HCT116 (cell line): ENCODE measurements at regions not wholly inside any gene's neighbourhood (a gene's known extent, or its start where the extent isn't known, plus 50 kb on each side); places are given as distances from the start of the nearest gene placed in this dataset.

Experiments
- ATAC-seq: fragments of 200-7000 bp; cut with Tn5 transposase; 2 replicates; pipeline ENCODE4 v1.9.1; 2020; ENCODE audit warnings: mild to moderate bottlenecking, moderate library complexity
- BruUV-seq: library from RNA; stranded (reverse); fragments of 400-500 nt; replicated peaks from 2 replicates; lab custom pipeline; 2021; lab: Mats Ljungman, UMichigan
- CTCF ChIA-PET: fragments of 300-600 bp; sonication (Branson Sonifier 250); formaldehyde crosslinking; loops from one replicate; lab custom pipeline; 2021; ENCODE audit warnings: antibody characterized with exemption; lab: Charles Lee
- POLR2A ChIA-PET: fragments of 300-600, 350-600 bp; sonication (Branson Sonifier 250); formaldehyde crosslinking; loops from one replicate; lab custom pipeline; 2021; ENCODE audit warnings: antibody characterized with exemption; lab: Charles Lee
- RAD21 ChIA-PET, 2 experiments: fragments of 300-600 bp; sonication (Branson Sonifier 250); formaldehyde crosslinking; loops; one replicate each; lab custom pipeline; 2023; ENCODE audit warnings: low total read pairs in 2 of 2; ENCODE audit not compliant: uncharacterized antibody in 2 of 2, unreplicated experiment in 2 of 2, low non-redundant PET in 1 of 2; lab: Charles Lee
- DNase-seq: peaks from one replicate; pipeline ENCODE4 v3.0.0-alpha.2; 2010; ENCODE audit warnings: low read depth, low spot score
- H2AFZ ChIP-seq: fragments of 200-600 bp; shearing (Covaris generic), sonication (generic); 2 replicates; pipeline ENCODE4 v1.6.1; 2017; ENCODE audit warnings: low read depth, mixed run types, mixed read lengths, antibody characterized with exemption, low read length; ENCODE audit not compliant: poor library complexity, severe bottlenecking
- H3K27ac ChIP-seq: 2 replicates; pipeline ENCODE4 v1.5.1; 2012; ENCODE audit warnings: low read depth, low read length
- H3K27me3 ChIP-seq: fragments of 200-600 bp; sonication (generic); 2 replicates; pipeline ENCODE4 v1.6.1; 2016; ENCODE audit warnings: mixed run types, low read length, mixed read lengths; ENCODE audit not compliant: insufficient read depth
- H3K36me3 ChIP-seq, 2 experiments: fragments of 200-500 bp in 1 of 2; fragments of 200-600 bp in 1 of 2; sonication (Bioruptor generic) in 1 of 2; sonication (generic) in 1 of 2; 2 replicates each; pipeline versions ENCODE4 v1.5.1 to v1.6.1; 2014 to 2016; ENCODE audit warnings: low read length in 2 of 2, inconsistent platforms in 1 of 2, mixed read lengths in 1 of 2, mixed run types in 1 of 2; ENCODE audit not compliant: insufficient read depth in 2 of 2, control insufficient read depth in 1 of 2
- H3K4me1 ChIP-seq, 2 experiments: fragments of 200-600 bp in 1 of 2; sonication (generic) in 1 of 2; 2 replicates each; pipeline versions ENCODE4 v1.5.1 to v1.6.1; 2012 to 2017; ENCODE audit warnings: low read length in 2 of 2, inconsistent platforms in 1 of 2, mild to moderate bottlenecking in 1 of 2, mixed read lengths in 1 of 2, mixed run types in 1 of 2, moderate library complexity in 1 of 2; ENCODE audit not compliant: insufficient read depth in 2 of 2, control insufficient read depth in 1 of 2
- H3K4me2 ChIP-seq: fragments of 200-600 bp; sonication (generic); 2 replicates; pipeline ENCODE4 v1.6.1; 2017; ENCODE audit warnings: mixed run types, low read length, mixed read lengths
- H3K4me3 ChIP-seq, 2 experiments: fragments of 200-600 bp in 1 of 2; sonication (generic) in 1 of 2; replicated peaks in 1 of 2; 2 replicates each; pipeline ENCODE4 v1.5.1; 2011 to 2016; ENCODE audit warnings: low read length in 2 of 2, control low read depth in 1 of 2, low read depth in 1 of 2, mild to moderate bottlenecking in 1 of 2, mixed read lengths in 1 of 2, mixed run types in 1 of 2
- H3K79me2 ChIP-seq: fragments of 200-600 bp; sonication (generic); 2 replicates; pipeline ENCODE4 v1.6.1; 2017; ENCODE audit warnings: mild to moderate bottlenecking, mixed run types, low read length, moderate library complexity, mixed read lengths; ENCODE audit not compliant: insufficient read depth
- H3K9ac ChIP-seq: fragments of 200-600 bp; sonication (generic); 2 replicates; pipeline ENCODE4 v1.6.1; 2016; ENCODE audit warnings: low read length, mixed read lengths
- H3K9me2 ChIP-seq: fragments of 200-600 bp; sonication (generic), shearing (Covaris generic); 2 replicates; pipeline ENCODE4 v1.6.1; 2017; ENCODE audit warnings: mixed run types, mild to moderate bottlenecking, moderate library complexity; ENCODE audit not compliant: insufficient read depth
- H3K9me3 ChIP-seq, 2 experiments: fragments of 200-500 bp in 1 of 2; fragments of 200-600 bp in 1 of 2; sonication (Bioruptor generic) in 1 of 2; sonication (generic) in 1 of 2; 2 replicates each; pipeline ENCODE4 v1.6.1; 2014 to 2017; ENCODE audit warnings: low read length in 2 of 2, mixed read lengths in 2 of 2, inconsistent platforms in 1 of 2, low read depth in 1 of 2, mild to moderate bottlenecking in 1 of 2, mixed run types in 1 of 2, moderate library complexity in 1 of 2; ENCODE audit not compliant: control insufficient read depth in 1 of 2, insufficient read depth in 1 of 2
- H4K20me1 ChIP-seq: fragments of 200-600 bp; sonication (generic), shearing (Covaris generic); 2 replicates; pipeline ENCODE4 v1.6.1; 2017; ENCODE audit warnings: mixed run types, mild to moderate bottlenecking, moderate library complexity; ENCODE audit not compliant: insufficient read depth
- ATF3 ChIP-seq: IDR thresholded peaks from 2 replicates; pipeline ENCODE4 v1.6.1; 2012
- CEBPB ChIP-seq: IDR thresholded peaks from 2 replicates; pipeline ENCODE4 v1.6.1; 2012; ENCODE audit warnings: low read depth
- CTCF ChIP-seq, 3 experiments: fragments of 200-600 bp in 1 of 3; sonication (generic) in 1 of 3; IDR thresholded peaks in 2 of 3; conservative IDR thresholded peaks in 1 of 3; 2 replicates each; pipeline ENCODE4 v1.5.1; 2012 to 2017; ENCODE audit warnings: low read depth in 2 of 3, low read length in 2 of 3, antibody characterized with exemption in 1 of 3, borderline replicate concordance in 1 of 3, control low read depth in 1 of 3, mild to moderate bottlenecking in 1 of 3, mixed read lengths in 1 of 3, mixed run types in 1 of 3, moderate library complexity in 1 of 3; ENCODE audit not compliant: insufficient read depth in 1 of 3
- EGR1 ChIP-seq: IDR thresholded peaks from 2 replicates; pipeline ENCODE4 v1.6.1; 2012; ENCODE audit warnings: low read depth
- ELF1 ChIP-seq: IDR thresholded peaks from 2 replicates; pipeline ENCODE4 v1.6.1; 2012; ENCODE audit warnings: low read depth, borderline replicate concordance
- FOSL1 ChIP-seq: IDR thresholded peaks from 2 replicates; pipeline ENCODE4 v1.6.1; 2012; ENCODE audit warnings: low read depth
- JUND ChIP-seq: IDR thresholded peaks from 2 replicates; pipeline ENCODE4 v1.6.1; 2012
- REST ChIP-seq: IDR thresholded peaks from 2 replicates; pipeline ENCODE4 v1.6.1; 2012; ENCODE audit warnings: low read depth
- SIN3A ChIP-seq: IDR thresholded peaks from 2 replicates; pipeline ENCODE4 v1.6.1; 2012; ENCODE audit warnings: low read depth
- SRF ChIP-seq: IDR thresholded peaks from 2 replicates; pipeline ENCODE4 v1.6.1; 2012; ENCODE audit warnings: low read depth
- YY1 ChIP-seq: IDR thresholded peaks from 2 replicates; pipeline ENCODE4 v1.6.1; 2011; ENCODE audit warnings: low read length, low read depth, moderate library complexity, mild to moderate bottlenecking; ENCODE audit not compliant: insufficient replicate concordance; ENCODE audit errors: extremely low read depth
- ZNF274 ChIP-seq: fragments of 200-500 bp; sonication (Bioruptor generic); IDR thresholded peaks from 2 replicates; pipeline ENCODE4 v1.6.1; 2014; ENCODE audit warnings: mild to moderate bottlenecking, low read depth, low read length, inconsistent platforms
- intact Hi-C: fragments of 100-400 bp; cut with micrococcal nuclease; formaldehyde crosslinking; loops from 2 replicates; pipeline ENCODE4 v1.10.0; 2022

- DNase-seq (no peak), ATAC-seq (no peak)
- no peaks in the 10 kb centered on the region for H3K9me3 ChIP-seq
- no peaks in the 10 kb centered on the region for H3K79me2 ChIP-seq
- H3K27me3 ChIP-seq: no peaks in the 10 kb centered on the region
- H3K4me3 ChIP-seq: no peak overlapping the region
- TF ChIP-seq CTCF (IDR thresholded peaks at IDR 0.05 in 2 of 3, conservative IDR thresholded peaks at IDR 0.05 in 1 of 3; ENCODE audit: borderline replicate concordance in 1 of 3, insufficient read depth in 1 of 3, low read depth in 2 of 3, low read length in 2 of 3): no peak
- no peak for TF ChIP-seq FOSL1
- no peak for TF ChIP-seq JUND
- TF ChIP-seq ZNF274: no peak
- TF ChIP-seq YY1: no peak
- no peak for TF ChIP-seq CEBPB
- TF ChIP-seq SRF: no peak
- TF ChIP-seq ATF3: no peak
- TF ChIP-seq EGR1: no peak
- TF ChIP-seq REST: no peak
- no peak for TF ChIP-seq SIN3A
- TF ChIP-seq ELF1: no peak
- intact Hi-C loops: no loop called here
- ChIA-PET CTCF (no interaction called here), RAD21 (no interaction called here), POLR2A (no interaction called here)
- H3K27ac ChIP-seq: no peak overlapping the region
- H3K9me2 ChIP-seq: no peaks in the 10 kb centered on the region
- H3K4me2 ChIP-seq: no peak overlapping the region
- no peak overlapping the region for H2AFZ ChIP-seq
- no peaks in the 10 kb centered on the region for H4K20me1 ChIP-seq
- no peaks in the 10 kb centered on the region for H3K4me1 ChIP-seq
- no TSS peak for BruUV-seq
- no peak overlapping the region for H3K9ac ChIP-seq
- H3K36me3 ChIP-seq: no peaks in the 10 kb centered on the region
Observed at GRCh38 chr5:57902095-57902494, 419.5 kb upstream of the ACTBL2 start.
